Parathyroid adenoma (tissue), 2 donors: ENCODE measurements at regions not wholly inside any gene's neighbourhood (a gene's known extent, or its start where the extent isn't known, plus 50 kb on each side); places are given as distances from the start of the nearest gene placed in this dataset.

Experiments
- H2AFZ ChIP-seq: fragments of 300-600 bp; sonication (generic); one replicate; pipeline ENCODE4 v1.7.0; 2017; ENCODE audit warnings: antibody characterized with exemption, mild to moderate bottlenecking
- H3K27ac ChIP-seq: fragments of 300-600 bp; sonication (generic); one replicate; pipeline ENCODE4 v1.7.0; 2017
- H3K27me3 ChIP-seq: fragments of 300-600 bp; sonication (generic); one replicate; pipeline ENCODE4 v1.7.0; 2017; ENCODE audit warnings: low read length; ENCODE audit not compliant: control insufficient read depth, insufficient read depth
- H3K36me3 ChIP-seq: fragments of 300-600 bp; sonication (generic); one replicate; pipeline ENCODE4 v1.7.0; 2017; ENCODE audit warnings: low read length; ENCODE audit not compliant: control insufficient read depth, insufficient read depth
- H3K4me1 ChIP-seq: fragments of 300-600 bp; sonication (generic); one replicate; pipeline ENCODE4 v1.7.0; 2017; ENCODE audit warnings: control low read depth
- H3K4me2 ChIP-seq: fragments of 300-600 bp; sonication (generic); one replicate; pipeline ENCODE4 v1.7.0; 2017; ENCODE audit warnings: low read length
- H3K4me3 ChIP-seq: fragments of 300-600 bp; sonication (generic); one replicate; pipeline ENCODE4 v1.7.0; 2017; ENCODE audit warnings: low read depth, low read length
- H3K79me2 ChIP-seq: fragments of 300-600 bp; sonication (generic); one replicate; pipeline ENCODE4 v1.7.0; 2017; ENCODE audit warnings: control low read depth
- H3K9ac ChIP-seq: fragments of 300-600 bp; sonication (generic); one replicate; pipeline ENCODE4 v1.7.0; 2017; ENCODE audit warnings: mild to moderate bottlenecking
- H3K9me3 ChIP-seq: fragments of 300-600 bp; sonication (generic); one replicate; pipeline ENCODE4 v1.7.0; 2017; ENCODE audit warnings: low read length; ENCODE audit not compliant: control insufficient read depth
- TF ChIP-seq, protein P1 (sequence below): fragments of 300-600 bp; sonication (generic); IDR thresholded peaks from one replicate; pipeline ENCODE4 v1.7.0; 2017; ENCODE audit warnings: antibody characterized with exemption, mild to moderate bottlenecking
- donor health status: primary hyperparathyroidism.

DNA sequence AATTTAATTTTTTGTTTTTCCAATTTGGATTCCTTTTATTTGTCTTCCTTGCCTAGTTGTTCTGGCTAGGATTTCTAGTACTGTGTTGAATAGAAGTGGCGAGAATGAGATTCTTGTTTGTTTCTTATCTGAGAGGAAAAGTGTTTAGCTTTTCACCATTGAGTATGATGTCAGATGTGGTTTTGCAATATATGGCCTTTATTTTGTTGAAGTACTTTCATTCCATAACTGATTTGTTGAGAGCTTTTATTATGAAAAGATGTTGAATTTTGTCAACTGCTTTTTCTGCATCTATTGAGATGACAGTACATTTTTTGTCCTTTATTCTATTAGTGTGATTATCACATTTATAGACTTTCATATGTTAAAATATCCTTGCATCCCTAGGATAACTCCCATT is 462.0 kb downstream of the CCDC91 start:
- no peaks in the 10 kb centered on the region for H3K4me1 ChIP-seq
- no peak overlapping the region for H3K4me3 ChIP-seq
- H3K9ac ChIP-seq = no peak overlapping the region
- H3K9me3 ChIP-seq = no peaks in the 10 kb centered on the region
- no peaks in the 10 kb centered on the region for H3K27me3 ChIP-seq
- H3K36me3 ChIP-seq = no peaks in the 10 kb centered on the region
- H3K4me2 ChIP-seq = no peak overlapping the region
- H3K79me2 ChIP-seq = no peaks in the 10 kb centered on the region
- no peak overlapping the region for H3K27ac ChIP-seq
- TF ChIP-seq, protein P1, sequence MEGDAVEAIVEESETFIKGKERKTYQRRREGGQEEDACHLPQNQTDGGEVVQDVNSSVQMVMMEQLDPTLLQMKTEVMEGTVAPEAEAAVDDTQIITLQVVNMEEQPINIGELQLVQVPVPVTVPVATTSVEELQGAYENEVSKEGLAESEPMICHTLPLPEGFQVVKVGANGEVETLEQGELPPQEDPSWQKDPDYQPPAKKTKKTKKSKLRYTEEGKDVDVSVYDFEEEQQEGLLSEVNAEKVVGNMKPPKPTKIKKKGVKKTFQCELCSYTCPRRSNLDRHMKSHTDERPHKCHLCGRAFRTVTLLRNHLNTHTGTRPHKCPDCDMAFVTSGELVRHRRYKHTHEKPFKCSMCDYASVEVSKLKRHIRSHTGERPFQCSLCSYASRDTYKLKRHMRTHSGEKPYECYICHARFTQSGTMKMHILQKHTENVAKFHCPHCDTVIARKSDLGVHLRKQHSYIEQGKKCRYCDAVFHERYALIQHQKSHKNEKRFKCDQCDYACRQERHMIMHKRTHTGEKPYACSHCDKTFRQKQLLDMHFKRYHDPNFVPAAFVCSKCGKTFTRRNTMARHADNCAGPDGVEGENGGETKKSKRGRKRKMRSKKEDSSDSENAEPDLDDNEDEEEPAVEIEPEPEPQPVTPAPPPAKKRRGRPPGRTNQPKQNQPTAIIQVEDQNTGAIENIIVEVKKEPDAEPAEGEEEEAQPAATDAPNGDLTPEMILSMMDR = no peak
- H2AFZ ChIP-seq = no peak overlapping the region

DNA sequence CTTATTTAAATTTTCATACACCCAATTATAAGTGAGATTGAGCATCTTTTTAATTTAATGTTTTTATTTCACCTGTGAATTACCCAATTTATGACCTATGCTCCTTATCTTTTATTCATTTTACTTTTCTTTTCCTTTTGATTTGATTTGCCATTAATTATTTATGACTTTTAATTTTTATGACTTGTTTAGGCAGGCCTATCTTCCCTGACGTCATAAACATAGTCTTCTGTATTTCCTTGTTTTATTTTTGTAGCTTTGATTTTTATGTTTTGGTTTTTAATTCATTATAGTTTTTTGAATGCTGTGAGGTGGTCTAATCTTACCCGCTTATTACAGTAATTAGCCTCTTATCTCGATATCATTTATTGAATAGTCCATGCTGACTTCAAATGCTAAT is 467.1 kb upstream of the FAR2 start:
- no peaks in the 10 kb centered on the region for H3K36me3 ChIP-seq

DNA sequence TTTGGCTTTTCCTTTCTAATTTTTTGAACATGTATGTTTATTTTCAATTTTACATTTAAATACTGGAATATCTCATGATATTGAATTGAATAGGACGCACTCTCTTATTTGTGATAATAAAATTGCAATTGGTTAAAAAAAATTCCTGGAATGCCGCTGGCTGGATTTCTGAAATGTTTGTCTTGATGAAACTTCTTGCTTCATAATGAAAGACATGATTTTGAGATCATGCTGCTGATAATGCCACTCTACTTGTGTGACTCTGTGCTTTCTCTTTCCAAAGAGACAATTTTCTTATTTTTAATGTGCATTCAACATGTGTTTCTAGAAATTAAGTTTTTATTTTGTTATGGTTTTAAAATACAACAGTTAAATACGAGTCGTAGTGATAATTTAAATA is 465.7 kb upstream of the FAR2 start:
- Histone ChIP-seq H3K36me3 (no peaks in the 10 kb centered on the region), H3K9ac (no peak overlapping the region), H3K79me2 (no peaks in the 10 kb centered on the region), H3K27me3 (no peaks in the 10 kb centered on the region), H3K27ac (no peak overlapping the region), H3K4me1 (no peaks in the 10 kb centered on the region), H3K9me3 (no peaks in the 10 kb centered on the region), H3K4me2 (no peak overlapping the region), H2AFZ (no peak overlapping the region), H3K4me3 (no peak overlapping the region)
- TF ChIP-seq, protein P1 = no peak

More for the DNA sequence above, 467.1 kb upstream of the FAR2 start:
- Histone ChIP-seq H2AFZ (no peak overlapping the region), H3K27ac (no peak overlapping the region), H3K27me3 (no peaks in the 10 kb centered on the region), H3K4me2 (no peak overlapping the region), H3K4me1 (no peaks in the 10 kb centered on the region), H3K4me3 (no peak overlapping the region), H3K9me3 (no peaks in the 10 kb centered on the region), H3K9ac (no peak overlapping the region), H3K79me2 (no peaks in the 10 kb centered on the region)
- TF ChIP-seq, protein P1 = no peak

DNA sequence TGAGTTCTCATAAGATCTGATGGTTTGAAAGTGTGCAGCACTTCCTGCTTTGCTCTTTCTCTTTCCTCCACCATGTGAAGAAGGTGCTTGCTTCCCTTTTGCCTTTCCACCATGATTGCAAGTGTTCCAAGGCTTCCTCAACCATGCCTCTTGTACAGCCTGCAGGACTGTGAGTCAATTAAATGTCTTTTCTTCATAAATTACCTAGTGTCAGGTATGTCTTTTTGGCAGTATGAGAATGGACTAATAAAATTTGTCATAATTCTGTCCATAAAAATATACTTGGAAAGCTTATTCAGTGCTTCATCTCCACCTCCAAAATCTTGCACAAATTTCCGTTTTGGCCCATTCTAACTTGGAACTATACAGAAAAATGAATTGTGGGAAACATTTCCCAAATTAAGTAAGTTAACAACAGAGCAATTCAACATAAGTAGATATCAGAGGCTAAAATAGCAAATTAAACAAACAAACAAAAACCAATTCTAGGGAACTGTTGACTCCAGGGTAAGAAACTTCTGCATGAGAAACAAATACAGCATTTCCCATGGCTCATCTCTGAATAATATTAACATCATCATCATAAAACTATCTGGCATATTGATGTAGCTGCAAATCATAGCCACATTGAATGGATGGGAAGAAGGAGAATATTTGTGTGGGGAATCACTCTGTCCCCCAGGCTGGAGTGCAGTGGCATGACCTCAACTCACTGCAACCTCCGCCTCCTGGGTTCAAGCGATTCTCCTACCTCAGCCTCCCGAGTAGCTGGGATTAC is 459.5 kb upstream of the FAR2 start:
- H2AFZ ChIP-seq = no peak overlapping the region
- no peak overlapping the region for H3K27ac ChIP-seq
- no peaks in the 10 kb centered on the region for H3K9me3 ChIP-seq
- no peaks in the 10 kb centered on the region for H3K79me2 ChIP-seq
- no peak overlapping the region for H3K4me2 ChIP-seq
- H3K9ac ChIP-seq = no peak overlapping the region
- no peaks in the 10 kb centered on the region for H3K36me3 ChIP-seq
- TF ChIP-seq, protein P1 = no peak
- H3K4me1 ChIP-seq = no peaks in the 10 kb centered on the region
- no peaks in the 10 kb centered on the region for H3K27me3 ChIP-seq
- H3K4me3 ChIP-seq = no peak overlapping the region
